NCI-H146 treated with DMSO at 0.1 percent for 48 hours (cell line): ENCODE measurements at regions not wholly inside any gene's neighbourhood (a gene's known extent, or its start where the extent isn't known, plus 50 kb on each side); places are given as distances from the start of the nearest gene placed in this dataset.
"Not testable (repeated sequence)": the region's sequence is repeated elsewhere in the genome, so short reads cannot be mapped to it uniquely, and the experiment has no call there.

Experiments used
- DNase-seq: peaks from one replicate; lab custom pipeline; 2025; ENCODE audit not compliant: unreplicated experiment; lab: John Stamatoyannopoulos, UW

DNA sequence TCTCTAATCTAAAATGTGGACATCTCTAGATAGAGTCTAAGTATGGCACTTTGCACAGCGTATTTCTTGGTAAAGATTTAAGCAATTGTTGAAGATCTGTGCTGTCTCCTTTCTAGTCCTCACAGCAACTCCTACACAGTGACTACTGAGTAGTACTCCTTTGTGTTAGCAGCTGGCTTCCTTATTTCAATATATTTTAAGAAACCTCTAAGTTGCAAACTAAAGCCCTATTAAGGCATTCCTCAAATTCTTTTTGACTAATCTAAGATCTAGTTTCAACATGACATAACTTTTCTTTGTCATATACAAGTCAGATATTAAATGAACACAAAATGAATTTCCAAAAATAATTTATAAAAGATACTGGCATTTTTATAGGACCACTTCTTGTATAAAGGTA lies 121.8 kb upstream of the DNAJC10 start:
- no peak for DNase-seq

DNA sequence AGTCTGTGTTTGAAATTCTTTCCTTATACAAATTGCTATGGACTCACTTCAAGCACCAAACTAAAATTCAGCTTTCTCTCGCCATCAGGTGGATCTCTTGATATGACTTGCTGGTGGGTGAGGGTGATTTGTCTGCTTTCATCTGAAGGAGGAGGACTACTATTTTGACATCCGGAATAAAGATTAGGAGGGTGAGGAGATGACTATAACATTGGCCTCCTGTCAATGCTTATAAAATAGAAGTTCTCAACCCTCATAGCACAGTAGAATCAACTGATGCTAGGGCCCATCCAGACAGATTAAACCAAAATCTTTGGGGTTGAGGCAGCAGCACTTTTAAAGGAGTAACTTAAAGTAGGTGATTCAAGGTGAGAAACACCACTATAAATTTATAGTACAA lies 120.4 kb upstream of the DNAJC10 start:
- no peak for DNase-seq

DNA sequence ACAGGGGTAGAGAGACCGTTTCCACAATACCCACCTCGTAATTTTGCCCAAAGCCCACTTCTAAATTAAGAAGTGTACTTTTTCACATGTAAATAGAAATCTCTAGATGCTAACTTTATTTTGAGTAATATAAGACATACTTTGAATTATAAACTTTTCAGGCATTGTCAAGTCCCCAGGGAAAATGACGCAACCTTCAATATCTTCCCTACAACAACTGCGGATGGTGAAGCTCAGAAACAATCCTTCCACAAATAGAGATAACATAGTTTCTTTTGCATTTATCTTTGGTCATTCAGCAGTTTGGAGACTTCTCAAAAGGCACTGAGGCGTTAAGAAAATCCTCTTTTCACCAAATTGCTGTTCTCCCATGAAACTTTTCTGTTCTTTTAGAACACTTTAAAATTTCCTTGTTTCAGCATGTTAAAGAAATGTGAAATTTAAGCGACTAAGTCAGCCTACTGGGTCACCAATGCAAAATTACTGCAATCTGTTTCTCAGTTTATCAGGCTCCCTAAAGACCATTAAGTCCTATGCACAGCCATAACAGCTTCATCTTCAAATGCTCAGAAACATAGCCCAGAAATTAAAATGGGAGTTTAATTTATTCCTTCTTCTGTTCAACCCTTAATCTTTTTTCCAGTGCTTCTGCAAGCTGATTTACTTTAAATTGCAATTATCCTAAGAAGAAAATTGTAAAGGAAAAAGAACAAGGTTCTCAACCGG lies 118.3 kb upstream of the DNAJC10 start:
- DNase-seq = no peak

DNA sequence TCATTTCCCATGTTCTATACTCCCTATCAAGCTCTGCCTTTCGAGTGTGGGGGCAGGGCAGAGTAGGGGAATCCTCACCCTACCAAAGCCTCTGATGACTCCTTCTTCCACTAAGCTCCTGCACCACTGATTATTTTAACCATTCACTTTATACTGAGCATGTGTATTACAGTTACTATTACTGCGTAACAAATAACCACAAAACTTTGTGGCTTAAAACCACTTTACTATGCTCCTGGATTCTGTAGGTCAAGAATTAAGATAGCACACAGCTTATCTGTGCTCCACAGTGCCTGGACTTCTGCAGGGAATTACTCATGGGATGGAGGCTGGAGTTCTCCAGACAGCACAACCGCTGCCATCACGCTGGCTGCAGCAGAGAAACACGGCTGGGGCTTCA lies 117.4 kb upstream of the DNAJC10 start:
- no peak for DNase-seq

DNA sequence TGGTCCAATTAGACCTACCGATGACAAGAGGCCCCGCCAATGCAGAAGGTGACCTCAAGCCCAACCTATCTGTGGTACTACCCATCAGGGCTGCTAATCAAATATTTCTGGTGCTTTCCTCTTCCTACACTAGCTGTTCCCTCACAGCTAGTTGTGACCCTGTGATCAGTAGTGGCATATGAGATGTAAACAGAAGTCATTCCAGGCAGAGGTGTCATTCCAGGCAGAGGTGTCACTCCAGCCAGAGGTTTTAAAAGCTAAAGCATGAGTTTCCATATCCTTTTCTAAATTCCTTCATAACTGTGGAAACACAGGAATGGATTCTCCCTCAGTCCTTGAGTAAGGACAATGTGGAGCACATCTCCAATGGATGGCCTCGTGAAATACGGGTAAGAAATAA lies 110.9 kb upstream of the DNAJC10 start:
- no peak for DNase-seq

DNA sequence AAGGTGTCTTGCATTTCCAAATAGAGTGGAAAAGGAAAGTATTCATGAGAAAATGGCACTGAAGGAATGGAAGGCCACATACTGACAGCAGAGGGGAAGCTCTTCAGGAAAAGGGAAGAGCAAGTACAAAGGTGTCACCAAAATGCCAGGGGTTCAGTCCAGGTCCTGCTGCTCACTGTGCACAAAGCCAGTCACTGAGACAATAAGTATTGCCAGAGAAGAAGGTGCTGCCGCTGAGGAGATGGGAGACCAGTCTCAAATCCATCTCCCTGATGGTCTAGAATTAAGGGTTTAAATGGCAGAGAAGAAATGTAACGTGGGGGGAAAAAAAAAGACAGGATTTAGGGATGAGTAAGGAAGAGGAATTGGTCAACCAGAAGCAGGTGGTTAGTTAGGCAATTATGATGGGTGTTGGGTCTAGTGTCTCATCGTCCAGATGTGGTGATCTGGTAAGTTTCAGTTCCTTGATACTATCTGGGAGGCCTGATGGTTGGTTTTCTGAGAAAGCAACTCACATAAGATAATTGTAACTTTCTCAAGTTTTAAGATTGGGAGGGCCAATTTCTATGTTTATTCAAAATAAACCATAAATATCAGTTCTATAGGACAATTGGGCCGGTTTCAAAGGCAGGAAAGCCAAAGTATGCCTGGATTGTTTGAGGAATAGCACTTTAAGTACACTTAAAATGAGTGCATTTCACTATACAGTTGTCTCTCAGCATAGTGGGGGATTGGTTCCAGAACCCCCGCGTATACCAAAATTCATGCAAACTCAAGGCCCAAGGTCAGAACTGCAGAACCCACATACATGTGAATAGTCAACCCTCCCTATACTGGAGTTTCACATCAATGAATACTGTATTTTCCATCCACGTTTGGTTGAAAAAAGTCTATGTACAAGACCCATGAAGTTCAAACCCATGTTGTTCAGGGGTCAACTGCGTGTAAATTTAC lies 109.1 kb upstream of the DNAJC10 start:
- DNase-seq = no peak

DNA sequence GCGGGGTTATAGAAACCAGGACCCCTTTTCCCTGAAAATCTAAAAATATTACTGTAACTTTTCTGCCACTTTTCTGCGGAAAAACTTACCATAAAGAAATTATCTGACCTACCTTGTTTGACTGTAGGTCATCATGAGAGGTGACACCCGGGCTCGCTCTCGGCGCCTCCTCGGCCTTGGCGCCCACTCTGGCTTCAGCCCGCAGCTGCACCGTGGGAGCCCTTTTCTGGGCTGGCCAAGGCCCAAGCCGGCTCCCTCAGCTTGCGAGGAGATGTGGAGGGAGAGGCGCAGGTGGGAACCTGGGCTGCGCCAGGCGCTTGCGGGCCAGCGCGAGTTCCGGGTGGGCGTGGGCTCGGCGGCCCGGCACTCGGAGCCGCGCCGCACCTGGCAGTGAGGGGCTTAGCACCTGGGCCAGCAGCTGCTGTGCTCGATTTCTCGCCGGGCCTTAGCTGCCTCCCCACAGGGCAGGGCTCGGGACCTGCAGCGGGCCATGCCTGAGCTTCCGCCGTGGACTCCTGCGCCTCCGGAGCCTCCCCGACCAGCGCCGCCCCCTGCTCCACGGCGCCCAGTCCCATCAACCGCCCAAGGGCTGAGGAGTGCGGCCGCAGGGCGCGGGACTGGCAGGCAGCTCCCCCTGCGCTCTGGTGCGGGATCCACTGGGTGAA lies 107.7 kb upstream of the DNAJC10 start:
- no peak for DNase-seq

DNA sequence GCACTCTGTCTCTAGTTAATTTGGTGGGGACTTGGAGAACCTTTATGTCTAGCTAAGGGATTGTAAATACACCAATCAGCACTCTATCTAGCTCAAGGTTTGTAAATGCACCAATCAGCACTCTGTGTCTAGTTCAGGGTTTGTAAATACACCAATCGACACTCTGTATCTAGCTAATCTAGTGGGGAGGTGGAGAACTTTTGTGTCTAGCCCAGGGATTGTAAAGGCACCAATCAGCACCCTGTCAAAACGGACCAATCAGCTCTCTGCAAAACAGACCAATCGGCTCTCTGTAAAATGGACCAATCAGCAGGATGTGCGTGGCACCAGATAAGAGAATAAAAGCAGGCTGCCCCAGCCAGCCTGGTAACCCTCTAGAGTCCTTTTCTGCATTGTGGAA lies 107.1 kb upstream of the DNAJC10 start:
- not testable (repeated sequence) for DNase-seq

DNA sequence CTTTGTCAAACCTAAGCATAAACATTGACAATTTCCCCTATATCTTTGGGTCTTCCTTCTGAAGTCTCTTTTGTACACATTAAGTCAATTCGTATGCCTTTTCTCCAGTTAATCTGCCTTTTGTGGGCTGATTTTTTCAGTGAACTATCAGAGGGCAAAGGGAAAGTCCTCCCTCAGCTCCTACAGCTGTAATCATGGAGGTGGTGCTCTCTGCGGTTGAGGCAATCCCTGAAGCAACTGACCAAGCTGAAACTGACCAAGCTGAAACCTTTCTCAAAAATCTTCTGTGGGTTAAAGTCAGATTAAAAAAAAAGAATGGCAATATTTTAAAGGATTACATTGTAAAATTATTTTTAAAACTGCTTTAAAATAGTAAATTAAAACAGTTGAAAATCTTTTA lies 105.8 kb upstream of the DNAJC10 start:
- no peak for DNase-seq

DNA sequence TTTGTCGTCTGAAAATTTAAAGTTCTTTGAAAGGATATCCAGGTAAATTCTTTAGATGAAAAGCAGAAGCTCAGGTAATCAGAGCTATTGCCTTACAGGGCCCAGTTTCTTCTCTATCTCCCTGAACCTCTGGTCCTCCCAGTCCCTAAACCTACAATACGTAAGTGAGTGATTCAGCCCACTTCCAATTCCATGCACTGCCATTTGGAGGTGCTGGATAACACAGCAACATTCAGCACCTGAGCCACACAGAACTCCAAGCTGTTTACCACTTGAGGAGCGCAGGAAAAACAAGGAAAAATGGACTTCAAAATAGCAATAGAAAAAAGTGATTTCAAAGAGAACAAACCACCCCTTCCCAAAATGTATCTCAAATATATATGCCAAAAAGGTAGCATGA lies 105.0 kb upstream of the DNAJC10 start:
- DNase-seq = peak; percentile 48

DNA sequence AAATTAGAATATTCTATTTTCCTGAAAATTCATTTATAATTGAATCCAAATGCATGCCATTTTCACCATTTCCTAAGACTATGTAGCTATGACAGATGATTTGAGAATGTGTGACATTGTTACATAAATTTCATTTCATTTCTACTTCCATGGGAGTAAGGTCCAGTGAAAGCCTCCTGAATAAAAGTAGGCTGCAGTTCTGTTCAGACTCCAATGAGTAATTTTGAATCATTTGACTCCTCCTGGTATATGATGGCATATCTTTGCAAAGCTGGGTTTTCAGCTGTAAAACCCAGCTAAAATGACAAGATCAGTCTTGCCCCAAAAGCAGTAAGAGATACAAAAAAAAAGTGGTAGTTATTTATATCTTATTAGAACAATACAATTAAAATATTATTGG lies 101.0 kb upstream of the DNAJC10 start:
- no peak for DNase-seq

DNA sequence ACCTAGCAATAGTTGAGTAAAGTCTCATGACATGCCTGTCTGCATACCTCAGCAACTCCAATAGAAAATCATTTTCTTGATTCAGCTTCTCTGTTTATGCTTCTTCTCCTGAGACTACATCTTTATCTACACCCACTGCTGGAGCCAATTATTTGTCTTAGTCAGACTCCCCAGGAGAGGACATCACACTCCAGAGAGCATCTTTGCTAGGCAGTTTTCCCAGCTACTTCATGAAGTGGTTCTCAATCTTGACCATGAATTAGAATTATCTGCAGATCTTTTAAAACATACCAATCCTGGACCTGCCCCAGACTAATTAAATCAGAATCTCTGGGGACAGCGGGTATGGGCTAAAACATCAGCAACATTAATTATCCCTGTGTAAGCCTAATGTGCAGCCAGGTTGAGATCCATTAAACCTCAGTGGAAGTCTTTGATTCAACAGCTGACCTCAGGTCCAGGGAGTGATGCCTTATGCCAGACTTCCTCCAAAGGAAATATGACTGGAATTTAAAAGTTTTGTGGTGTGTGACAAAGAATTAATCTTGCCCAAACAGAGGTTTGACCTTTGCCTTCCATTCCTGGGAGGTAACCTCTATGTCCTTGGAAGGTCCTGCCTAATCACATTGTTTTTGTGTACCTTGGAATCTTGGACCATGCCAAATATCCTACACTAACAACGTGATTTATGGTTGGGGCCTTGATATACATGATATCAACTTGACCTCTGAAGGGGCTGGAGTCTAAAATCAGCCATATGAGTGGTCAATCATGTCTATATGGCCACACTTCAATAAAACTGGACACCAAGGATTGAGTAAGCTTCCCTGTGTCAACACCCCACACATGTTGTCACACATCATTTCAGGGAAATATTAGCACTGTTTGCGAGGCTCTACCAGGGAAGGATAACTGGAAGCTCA lies 99.3 kb upstream of the DNAJC10 start:
- no peak for DNase-seq

DNA sequence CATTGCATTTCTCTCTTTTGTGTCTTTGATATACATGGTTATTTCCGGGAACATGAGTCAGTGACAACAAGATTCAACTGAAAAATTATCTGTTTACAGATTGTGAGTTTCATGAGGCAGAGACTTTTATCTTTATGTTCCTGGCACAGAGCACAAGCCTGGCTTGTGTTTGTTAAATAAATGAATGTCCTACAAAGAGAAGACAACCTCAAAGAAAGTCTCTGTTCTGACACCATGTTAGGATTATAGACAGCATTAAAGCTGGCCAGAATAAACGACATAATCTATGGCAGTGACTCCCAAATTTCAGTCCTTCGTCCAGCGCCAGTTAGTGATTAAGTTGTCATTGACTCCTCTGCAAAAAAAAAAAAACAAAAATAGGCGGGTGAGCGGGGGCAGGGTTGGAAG lies 97.4 kb upstream of the DNAJC10 start:
- no peak for DNase-seq

DNA sequence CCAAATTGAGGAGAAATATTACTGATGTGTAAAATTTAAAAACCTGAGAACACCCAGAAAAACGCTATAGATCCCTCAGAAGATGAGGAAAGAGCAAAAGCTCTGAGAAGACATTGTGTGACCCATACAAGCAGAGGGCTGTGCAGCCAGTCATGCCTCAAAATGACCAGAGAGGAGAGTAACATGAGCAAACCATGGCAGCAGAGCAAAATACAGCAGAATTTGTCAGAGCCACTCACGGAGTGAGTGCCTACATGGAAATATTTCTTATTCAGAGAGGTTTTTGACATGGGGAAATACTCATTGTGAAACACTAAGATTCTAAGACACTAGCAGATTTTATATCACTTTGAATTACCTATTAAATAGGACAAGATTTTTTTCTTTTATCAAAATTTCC lies 96.8 kb upstream of the DNAJC10 start:
- DNase-seq = no peak

DNA sequence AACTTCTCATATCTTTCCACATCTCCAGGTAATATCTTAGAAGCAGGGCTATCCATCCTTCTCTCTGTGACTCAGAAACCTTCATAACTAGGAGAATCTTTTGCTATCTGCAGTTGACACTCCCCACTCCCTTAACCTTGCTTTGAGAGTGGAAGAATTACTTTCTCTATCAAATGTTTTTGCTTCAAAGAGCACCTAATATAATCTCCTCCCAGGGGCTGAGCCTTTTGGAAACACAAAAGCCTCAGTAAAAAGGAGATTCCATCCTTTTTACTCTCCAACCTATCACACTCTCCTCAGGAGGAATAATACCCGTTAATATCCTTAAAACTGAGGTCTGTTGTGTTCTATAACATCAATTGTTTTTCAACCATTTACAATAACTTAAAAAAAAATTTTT lies 94.9 kb upstream of the DNAJC10 start:
- DNase-seq = no peak

DNA sequence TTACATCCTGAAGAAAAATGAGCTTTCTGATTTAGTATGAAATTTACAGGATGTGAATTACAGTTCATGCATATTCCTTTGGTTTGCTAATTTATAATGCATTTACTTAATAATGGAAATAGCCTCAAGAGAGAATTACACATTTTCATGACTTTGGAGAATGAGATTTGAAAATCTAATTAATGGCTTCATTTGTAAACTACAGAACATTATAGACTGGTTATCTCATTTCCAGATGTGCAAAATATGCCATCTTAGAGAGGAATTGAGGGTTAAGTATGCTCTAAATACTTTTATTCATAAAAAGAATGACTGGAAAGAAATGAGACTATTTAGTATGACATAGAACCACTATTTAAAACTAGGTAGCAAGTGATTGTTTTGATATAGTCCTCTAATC lies 94.2 kb upstream of the DNAJC10 start:
- DNase-seq = no peak

DNA sequence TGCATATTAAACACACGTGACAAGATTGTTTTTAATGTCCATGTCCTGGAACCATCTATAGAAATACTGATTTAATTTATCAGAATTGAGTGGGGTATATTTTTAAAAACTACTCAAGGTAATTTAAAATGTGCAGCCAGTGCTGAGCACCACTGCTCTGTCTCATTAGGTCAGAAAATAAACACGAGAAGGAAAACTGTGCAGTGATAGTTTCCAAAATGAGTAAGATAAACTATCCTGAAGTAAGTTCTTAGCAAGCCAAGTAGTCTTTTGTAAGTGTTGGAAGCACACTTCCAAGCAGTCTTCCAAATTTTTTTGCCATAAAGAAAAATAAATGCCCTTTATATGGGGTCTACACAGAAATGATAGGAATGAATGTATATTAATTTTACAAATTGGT lies 93.8 kb upstream of the DNAJC10 start:
- DNase-seq = no peak

DNA sequence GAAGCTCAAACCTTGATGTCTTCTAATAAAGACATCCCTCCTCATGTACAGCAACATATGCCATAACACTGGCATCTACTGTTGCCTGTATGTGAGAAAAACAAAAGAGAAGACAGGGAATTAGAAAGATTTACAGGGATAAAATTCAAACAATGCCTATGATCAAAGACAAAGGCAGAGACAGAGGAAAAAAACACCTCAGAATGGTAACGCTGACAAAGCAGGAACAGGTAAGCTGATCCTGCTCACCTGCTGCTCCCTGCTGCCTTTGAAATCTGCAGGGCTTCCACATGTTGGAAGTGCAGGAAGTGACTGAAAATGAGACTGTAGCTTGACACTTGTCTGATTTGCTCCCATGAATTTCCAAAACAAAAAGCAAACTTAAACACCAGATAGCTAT lies 90.2 kb upstream of the DNAJC10 start:
- DNase-seq = peak; percentile 91

DNA sequence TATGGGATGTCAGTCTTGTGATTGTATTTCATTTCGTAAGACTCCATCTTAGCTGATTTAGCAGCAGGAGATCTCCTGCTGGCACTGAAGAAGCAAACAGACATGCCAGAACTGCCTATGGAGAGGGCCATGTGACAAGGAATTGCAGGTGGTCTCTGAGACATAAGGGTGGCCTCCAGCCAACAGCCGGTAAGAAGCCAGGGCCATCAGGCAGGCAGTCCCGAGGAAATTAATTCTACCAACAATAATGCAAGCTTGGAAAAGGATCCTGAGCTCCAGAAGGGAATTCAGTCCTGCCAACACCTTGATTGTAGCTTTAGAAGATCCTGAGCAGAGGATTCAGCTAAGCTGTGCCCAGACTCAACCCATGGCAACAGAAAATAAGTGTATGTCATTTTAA lies 87.1 kb upstream of the DNAJC10 start:
- no peak for DNase-seq

DNA sequence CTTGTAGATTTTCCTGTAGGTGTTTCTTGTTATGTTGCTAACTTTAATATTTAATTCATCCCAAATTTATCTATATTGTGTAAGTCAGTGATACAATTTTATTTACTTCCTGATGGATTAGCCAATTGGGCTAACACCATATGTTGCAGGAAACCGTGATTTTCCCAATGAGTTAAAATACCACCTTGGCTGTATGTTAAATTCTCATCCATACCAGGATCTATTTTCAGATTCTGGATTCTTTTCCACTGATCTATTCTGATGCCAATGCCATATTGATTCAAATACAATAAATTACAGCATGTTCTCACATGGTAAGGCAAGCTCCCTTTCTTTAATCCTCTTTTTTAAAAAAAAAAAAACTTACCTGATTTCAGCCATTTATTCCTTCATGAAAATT lies 85.8 kb upstream of the DNAJC10 start:
- no peak for DNase-seq

DNA sequence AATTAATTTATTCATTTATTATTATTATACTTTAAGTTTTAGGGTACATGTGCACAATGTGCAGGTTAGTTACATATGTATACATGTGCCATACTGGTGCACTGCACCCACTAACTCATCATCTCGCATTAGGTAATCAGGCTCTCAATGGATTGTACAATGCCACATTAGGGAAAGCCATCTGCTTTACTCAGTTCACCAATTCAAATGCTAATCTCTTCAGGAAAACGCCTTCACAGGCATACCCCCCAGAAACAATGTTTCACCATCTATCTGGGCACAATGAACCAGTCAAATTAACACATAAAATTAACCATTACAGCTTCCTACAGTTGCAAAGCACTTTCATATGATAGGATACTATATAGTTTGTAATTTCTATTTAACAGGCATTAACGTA lies 84.8 kb upstream of the DNAJC10 start:
- no peak for DNase-seq
